ENCODE measurements at regions not wholly inside any gene's neighbourhood (a gene's known extent, or its start where the extent isn't known, plus 50 kb on each side); places are given as distances from the start of the nearest gene placed in this dataset.

- no peak for DNase-seq (ENCODE audit: low read depth)
- no peak overlapping the region for H3K4me3 ChIP-seq (ENCODE audit: low read depth, low read length)
- TF ChIP-seq, protein P1, sequence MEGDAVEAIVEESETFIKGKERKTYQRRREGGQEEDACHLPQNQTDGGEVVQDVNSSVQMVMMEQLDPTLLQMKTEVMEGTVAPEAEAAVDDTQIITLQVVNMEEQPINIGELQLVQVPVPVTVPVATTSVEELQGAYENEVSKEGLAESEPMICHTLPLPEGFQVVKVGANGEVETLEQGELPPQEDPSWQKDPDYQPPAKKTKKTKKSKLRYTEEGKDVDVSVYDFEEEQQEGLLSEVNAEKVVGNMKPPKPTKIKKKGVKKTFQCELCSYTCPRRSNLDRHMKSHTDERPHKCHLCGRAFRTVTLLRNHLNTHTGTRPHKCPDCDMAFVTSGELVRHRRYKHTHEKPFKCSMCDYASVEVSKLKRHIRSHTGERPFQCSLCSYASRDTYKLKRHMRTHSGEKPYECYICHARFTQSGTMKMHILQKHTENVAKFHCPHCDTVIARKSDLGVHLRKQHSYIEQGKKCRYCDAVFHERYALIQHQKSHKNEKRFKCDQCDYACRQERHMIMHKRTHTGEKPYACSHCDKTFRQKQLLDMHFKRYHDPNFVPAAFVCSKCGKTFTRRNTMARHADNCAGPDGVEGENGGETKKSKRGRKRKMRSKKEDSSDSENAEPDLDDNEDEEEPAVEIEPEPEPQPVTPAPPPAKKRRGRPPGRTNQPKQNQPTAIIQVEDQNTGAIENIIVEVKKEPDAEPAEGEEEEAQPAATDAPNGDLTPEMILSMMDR (IDR thresholded peaks at IDR 0.05; ENCODE audit: low read depth, low read length, missing control alignments): no peak
Observed at GRCh38 chrX:129043138-129043537, 480.2 kb downstream of the SMARCA1 start.

DNA sequence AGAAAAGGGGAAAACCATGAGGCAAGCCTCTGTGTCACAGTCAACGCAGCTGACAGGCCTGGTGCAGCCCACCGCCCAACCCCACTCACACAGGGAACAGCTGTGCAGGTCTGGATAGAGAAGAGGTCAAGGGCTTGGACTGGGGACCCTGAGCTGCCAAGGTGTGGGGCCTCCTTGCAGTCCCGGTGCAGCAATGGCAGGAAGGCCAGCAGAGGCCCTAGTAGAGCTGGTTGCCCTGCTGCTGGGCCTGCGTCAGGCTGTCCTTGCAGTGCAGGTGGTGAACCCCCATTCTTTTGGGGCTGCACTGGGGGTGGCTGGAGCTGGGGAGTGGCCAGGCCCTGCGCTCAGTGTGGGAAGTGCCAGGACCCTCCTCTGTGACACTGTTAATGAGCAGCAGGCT lies 482.0 kb downstream of the SMARCA1 start:
- no peak for DNase-seq (ENCODE audit: low read depth)
- no peak overlapping the region for H3K4me3 ChIP-seq (ENCODE audit: low read depth, low read length)
- TF ChIP-seq, protein P1 (IDR thresholded peaks at IDR 0.05; ENCODE audit: low read depth, low read length, missing control alignments): no peak

DNA sequence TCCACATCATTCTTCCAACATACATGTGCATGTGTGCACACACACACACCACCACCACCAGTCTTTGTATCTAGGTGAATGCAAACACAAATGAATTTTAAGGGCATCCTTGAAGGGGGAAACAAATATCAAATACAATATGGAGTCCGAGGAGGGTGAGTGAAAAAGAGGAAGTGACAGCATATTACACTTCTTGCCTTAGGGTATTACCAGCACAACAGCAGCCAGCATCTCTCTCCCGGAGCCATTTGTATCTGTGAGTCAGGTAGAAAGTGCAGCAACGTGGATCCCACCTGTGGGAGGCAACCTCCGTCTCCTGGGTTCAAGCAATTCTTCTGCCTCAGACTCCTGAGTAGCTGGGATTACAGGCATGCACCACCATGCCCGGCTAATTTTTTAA lies 483.2 kb downstream of the SMARCA1 start:
- DNase-seq (ENCODE audit: low read depth): no peak
- H3K4me3 ChIP-seq (ENCODE audit: low read depth, low read length): no peak overlapping the region
- TF ChIP-seq, protein P1 (IDR thresholded peaks at IDR 0.05; ENCODE audit: low read depth, low read length, missing control alignments): no peak

- DNase-seq (ENCODE audit: low read depth): no peak
- H3K4me3 ChIP-seq (ENCODE audit: low read depth, low read length): no peak overlapping the region
- TF ChIP-seq, protein P1 (IDR thresholded peaks at IDR 0.05; ENCODE audit: low read depth, low read length, missing control alignments): no peak
Observed at GRCh38 chrX:129039176-129039575, 484.1 kb downstream of the SMARCA1 start.

DNA sequence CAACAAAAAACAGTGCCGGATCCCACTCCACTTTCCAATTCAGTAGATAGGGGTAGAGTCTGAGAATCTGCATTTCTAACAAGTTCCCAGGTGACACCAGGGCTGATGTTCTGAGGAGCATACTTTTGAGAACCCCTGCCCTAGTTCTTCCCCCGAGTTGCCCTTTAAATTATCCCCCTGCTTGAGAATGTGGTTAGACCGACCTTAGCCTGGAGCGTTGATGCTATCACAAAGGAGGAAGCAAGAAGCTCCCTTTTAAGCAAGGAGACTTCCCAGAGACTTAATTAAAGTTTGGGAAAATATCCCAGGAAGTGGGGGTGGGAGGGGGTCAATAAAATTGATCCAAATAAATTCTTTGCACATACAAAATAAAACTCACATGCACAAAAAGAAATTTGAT lies 485.9 kb downstream of the SMARCA1 start:
- no peak overlapping the region for H3K4me3 ChIP-seq (ENCODE audit: low read depth, low read length)
- DNase-seq (ENCODE audit: low read depth): no peak
- TF ChIP-seq, protein P1 (IDR thresholded peaks at IDR 0.05; ENCODE audit: low read depth, low read length, missing control alignments): no peak

DNA sequence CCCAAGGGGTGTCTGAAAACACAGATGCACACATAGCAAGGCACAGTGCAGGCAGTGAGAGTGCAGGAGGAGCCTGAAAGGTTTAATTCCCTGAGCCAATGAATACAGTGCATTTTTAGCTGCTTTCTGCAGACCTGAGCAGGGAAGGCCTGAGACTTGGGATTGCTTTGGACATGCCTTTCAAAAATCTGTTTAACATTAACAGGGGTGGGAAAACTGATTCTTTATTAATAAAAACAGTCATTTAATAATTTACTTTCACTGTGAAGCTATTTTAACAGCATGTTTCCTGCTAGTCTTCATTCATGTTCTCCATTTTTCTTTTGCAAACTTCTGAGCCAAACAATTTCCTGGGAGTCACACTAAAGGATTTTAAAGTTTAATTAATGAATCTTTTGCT lies 488.1 kb downstream of the SMARCA1 start:
- TF ChIP-seq, protein P1 (IDR thresholded peaks at IDR 0.05; ENCODE audit: low read depth, low read length, missing control alignments): no peak
- no peak for DNase-seq (ENCODE audit: low read depth)

DNA sequence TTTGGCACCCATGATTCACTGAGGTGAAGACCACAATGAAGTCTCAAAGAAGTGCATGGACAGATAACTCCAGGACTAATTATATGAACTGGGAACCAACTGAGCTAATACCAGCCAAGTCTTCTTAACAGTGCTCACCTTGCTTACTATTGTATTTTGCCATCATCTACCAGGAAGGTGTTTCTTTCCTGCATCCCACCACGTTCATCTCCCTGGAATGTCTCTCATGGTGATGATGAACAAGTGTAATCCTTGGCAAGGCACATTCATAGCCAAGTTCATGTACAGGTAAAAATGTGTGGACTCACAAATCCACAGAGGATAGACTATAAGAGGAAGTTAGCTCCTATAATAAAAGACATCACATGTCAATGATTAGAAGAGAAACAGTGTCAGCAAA lies 489.1 kb downstream of the SMARCA1 start:
- DNase-seq (ENCODE audit: low read depth): no peak
- no peak overlapping the region for H3K4me3 ChIP-seq (ENCODE audit: low read depth, low read length)
- TF ChIP-seq, protein P1 (IDR thresholded peaks at IDR 0.05; ENCODE audit: low read depth, low read length, missing control alignments): no peak

More for the DNA sequence above, 488.1 kb downstream of the SMARCA1 start:
- H3K4me3 ChIP-seq (ENCODE audit: low read depth, low read length): no peak overlapping the region

Measured in GM12864 (cell line).